ENCODE measurements at regions not wholly inside any gene's neighbourhood (a gene's known extent, or its start where the extent isn't known, plus 50 kb on each side); places are given as distances from the start of the nearest gene placed in this dataset.

DNA sequence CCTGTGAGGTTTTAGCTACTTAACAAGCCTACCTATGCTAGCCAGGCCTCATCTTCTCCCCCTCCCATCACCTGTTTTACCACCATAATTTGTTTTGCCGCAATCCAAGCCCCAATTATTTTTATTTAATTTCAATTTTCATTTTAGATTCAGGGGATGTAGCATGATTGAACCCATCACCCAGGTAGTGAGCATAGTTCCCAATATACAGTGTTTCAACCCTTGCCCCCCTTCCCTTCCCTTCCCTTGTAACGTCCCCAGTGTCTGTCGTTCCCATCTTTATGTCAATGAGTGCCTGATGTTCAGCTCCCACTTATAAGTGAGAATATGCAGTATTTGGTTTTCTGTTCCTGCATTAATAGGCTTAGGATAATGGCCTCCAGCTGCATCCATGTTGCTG, 885.0 kb downstream of the UQCRFS1 start:
- H3K4me3 ChIP-seq (ENCODE audit: low read length), result no peak overlapping the region
- H3K27me3 ChIP-seq (ENCODE audit: insufficient read depth, low read length), result no peaks in the 10 kb centered on the region
- H3K9me3 ChIP-seq (ENCODE audit: low read length), result no peaks in the 10 kb centered on the region
- no peaks in the 10 kb centered on the region for H3K4me1 ChIP-seq (ENCODE audit: insufficient read depth, low read length)
- no peak overlapping the region for H2AFZ ChIP-seq (ENCODE audit: low read depth, low read length)
- no peaks in the 10 kb centered on the region for H3K36me3 ChIP-seq (ENCODE audit: insufficient read depth, low read length)

- Histone ChIP-seq H2AFZ (ENCODE audit: low read depth, low read length) (no peak overlapping the region), H3K27me3 (ENCODE audit: insufficient read depth, low read length) (no peaks in the 10 kb centered on the region), H3K36me3 (ENCODE audit: insufficient read depth, low read length) (no peaks in the 10 kb centered on the region), H3K9me3 (ENCODE audit: low read length) (no peaks in the 10 kb centered on the region), H3K4me1 (ENCODE audit: insufficient read depth, low read length) (no peaks in the 10 kb centered on the region), H3K4me3 (ENCODE audit: low read length) (no peak overlapping the region)
Measured at GRCh38 chr19:28326746-28327145, 886.2 kb downstream of the UQCRFS1 start.

DNA sequence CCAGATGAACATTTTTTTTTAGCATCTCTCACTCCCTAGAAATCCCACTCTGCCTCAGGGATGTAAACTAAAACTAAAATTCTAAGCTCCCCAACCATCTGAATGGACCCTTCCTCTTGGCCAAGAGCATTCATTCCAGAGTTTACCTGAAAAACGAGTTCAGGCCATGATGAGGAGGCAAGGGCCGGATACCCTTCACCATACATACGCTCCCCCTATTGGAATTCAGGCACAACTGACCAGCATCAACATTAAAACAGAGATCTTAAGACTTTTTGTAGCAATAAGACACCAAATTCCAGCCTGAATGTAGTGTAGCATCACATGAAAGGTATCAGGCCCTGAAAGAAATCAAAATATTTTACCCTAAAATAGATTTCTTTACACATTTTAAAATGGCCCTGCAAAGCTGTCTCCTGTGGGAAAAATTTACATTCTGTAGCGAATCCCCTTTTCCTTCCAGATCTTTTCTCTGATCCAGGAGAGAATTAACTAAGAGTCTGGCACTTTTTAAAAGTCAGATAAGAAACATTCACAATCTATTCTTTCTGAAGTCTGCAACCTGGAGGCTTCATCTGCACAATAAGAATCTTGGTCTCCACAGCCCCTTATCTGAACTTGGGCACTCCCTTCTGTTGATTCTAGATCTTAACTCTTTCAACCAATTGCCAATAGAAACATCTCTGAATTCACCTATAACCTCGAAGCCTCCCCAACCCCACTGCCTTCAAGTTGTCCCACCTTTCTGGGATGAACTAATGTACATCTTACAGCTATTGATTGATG, 888.5 kb downstream of the UQCRFS1 start:
- Histone ChIP-seq H3K9me3 (ENCODE audit: low read length) (no peaks in the 10 kb centered on the region), H2AFZ (ENCODE audit: low read depth, low read length) (no peak overlapping the region), H3K4me1 (ENCODE audit: insufficient read depth, low read length) (no peaks in the 10 kb centered on the region), H3K36me3 (ENCODE audit: insufficient read depth, low read length) (no peaks in the 10 kb centered on the region), H3K4me3 (ENCODE audit: low read length) (no peak overlapping the region), H3K27me3 (ENCODE audit: insufficient read depth, low read length) (no peaks in the 10 kb centered on the region)

- Histone ChIP-seq H3K4me1 (ENCODE audit: insufficient read depth, low read length) (no peaks in the 10 kb centered on the region), H3K36me3 (ENCODE audit: insufficient read depth, low read length) (no peaks in the 10 kb centered on the region), H3K27me3 (ENCODE audit: insufficient read depth, low read length) (no peaks in the 10 kb centered on the region), H2AFZ (ENCODE audit: low read depth, low read length) (no peak overlapping the region), H3K4me3 (ENCODE audit: low read length) (no peak overlapping the region), H3K9me3 (ENCODE audit: low read length) (no peaks in the 10 kb centered on the region)
Measured at GRCh38 chr19:28322945-28323344, 890.0 kb downstream of the UQCRFS1 start.

- Histone ChIP-seq H3K9me3 (ENCODE audit: low read length) (no peaks in the 10 kb centered on the region), H3K4me1 (ENCODE audit: insufficient read depth, low read length) (no peaks in the 10 kb centered on the region)
Measured at GRCh38 chr19:28322491-28322890, 890.5 kb downstream of the UQCRFS1 start.

DNA sequence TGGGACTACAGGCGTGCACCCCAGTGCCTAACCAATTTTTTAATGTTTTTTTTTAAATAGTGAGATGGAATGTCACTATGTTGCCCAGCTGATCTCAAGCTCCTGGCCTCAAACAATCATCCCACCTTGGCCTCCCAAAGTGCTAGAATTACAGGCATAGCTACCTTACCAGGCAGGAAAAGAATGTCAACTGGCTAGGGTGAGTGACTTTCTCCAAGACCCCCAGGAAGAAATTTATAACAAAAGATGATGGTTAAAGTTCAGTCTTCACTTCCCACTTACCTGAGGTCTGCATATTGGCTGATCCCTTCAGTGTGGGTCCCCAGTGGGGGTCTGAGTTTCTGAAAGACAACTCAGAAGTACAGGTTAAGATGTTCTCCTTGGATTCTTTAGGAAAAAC, 893.0 kb downstream of the UQCRFS1 start:
- H3K27me3 ChIP-seq (ENCODE audit: insufficient read depth, low read length), result no peaks in the 10 kb centered on the region
- H3K4me1 ChIP-seq (ENCODE audit: insufficient read depth, low read length), result no peaks in the 10 kb centered on the region
- H3K9me3 ChIP-seq (ENCODE audit: low read length), result no peaks in the 10 kb centered on the region
- H3K36me3 ChIP-seq (ENCODE audit: insufficient read depth, low read length), result no peaks in the 10 kb centered on the region
- H2AFZ ChIP-seq (ENCODE audit: low read depth, low read length), result no peak overlapping the region
- no peak overlapping the region for H3K4me3 ChIP-seq (ENCODE audit: low read length)

More at GRCh38 chr19:28322491-28322890, 890.5 kb downstream of the UQCRFS1 start:
- Histone ChIP-seq H3K36me3 (ENCODE audit: insufficient read depth, low read length) (no peaks in the 10 kb centered on the region), H3K4me3 (ENCODE audit: low read length) (no peak overlapping the region), H3K27me3 (ENCODE audit: insufficient read depth, low read length) (no peaks in the 10 kb centered on the region), H2AFZ (ENCODE audit: low read depth, low read length) (no peak overlapping the region)

- Histone ChIP-seq H3K36me3 (ENCODE audit: insufficient read depth, low read length) (no peaks in the 10 kb centered on the region), H3K27me3 (ENCODE audit: insufficient read depth, low read length) (no peaks in the 10 kb centered on the region), H3K9me3 (ENCODE audit: low read length) (no peaks in the 10 kb centered on the region), H3K4me3 (ENCODE audit: low read length) (no peak overlapping the region), H3K4me1 (ENCODE audit: insufficient read depth, low read length) (no peaks in the 10 kb centered on the region), H2AFZ (ENCODE audit: low read depth, low read length) (no peak overlapping the region)
Measured at GRCh38 chr19:28319227-28319626, 893.7 kb downstream of the UQCRFS1 start.

DNA sequence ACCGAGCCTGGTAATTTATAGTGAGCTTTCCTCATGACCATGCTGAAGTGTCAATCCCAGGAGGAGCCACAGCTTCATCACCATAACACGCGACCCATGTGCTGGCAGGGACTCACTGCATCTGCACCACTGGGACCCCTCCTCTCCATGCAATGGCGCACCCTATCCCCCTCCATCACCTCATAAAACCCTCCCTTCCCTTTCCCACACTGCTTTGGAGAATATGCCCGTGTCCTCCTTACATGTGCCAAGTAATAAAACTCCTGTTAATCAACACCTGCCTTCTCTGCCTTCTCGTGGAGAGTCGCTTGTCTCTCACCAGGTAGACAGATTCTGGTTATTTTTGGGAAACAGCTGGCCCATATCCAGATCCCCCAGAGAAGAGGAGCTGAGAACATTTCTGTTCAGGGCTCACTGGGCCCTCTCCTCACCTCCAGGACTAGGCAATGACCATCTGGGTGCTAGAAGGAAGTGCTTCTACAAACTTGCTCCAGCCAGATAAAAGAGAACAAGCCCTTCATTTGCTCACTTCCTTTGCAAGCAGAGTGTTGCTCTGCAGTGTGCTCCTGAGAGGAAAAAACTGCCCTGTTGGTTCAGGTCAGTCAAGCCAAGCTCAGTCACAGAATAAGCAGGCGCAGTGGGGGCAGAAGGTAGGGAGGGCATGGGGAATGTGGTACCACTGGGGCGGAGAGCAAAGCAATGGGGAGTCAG, 894.3 kb downstream of the UQCRFS1 start:
- H3K4me1 ChIP-seq (ENCODE audit: insufficient read depth, low read length), result no peaks in the 10 kb centered on the region
- no peak overlapping the region for H3K4me3 ChIP-seq (ENCODE audit: low read length)
- H3K9me3 ChIP-seq (ENCODE audit: low read length), result no peaks in the 10 kb centered on the region
- H3K27me3 ChIP-seq (ENCODE audit: insufficient read depth, low read length), result no peaks in the 10 kb centered on the region
- no peak overlapping the region for H2AFZ ChIP-seq (ENCODE audit: low read depth, low read length)
- H3K36me3 ChIP-seq (ENCODE audit: insufficient read depth, low read length), result no peaks in the 10 kb centered on the region

DNA sequence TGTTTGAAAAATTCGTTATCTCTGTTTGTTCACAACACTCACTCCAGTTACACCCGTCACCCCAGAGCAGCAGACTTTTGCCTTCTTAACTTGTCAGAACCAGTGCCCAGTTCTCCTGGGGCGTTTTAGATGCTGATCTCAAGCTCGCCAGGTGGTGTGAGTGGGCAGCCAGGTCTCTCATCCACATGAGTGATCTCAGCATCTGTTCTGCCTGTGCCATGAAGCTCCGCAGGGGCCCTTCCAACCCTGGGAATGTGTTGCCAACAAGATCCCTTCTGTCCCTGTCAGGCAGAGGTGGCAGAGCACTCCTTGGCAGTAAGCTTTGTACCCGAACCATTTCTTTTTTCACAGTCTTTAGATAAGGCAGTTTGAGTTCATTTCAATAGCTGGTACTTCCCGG, 896.5 kb downstream of the UQCRFS1 start:
- Histone ChIP-seq H3K4me1 (ENCODE audit: insufficient read depth, low read length) (no peaks in the 10 kb centered on the region), H2AFZ (ENCODE audit: low read depth, low read length) (no peak overlapping the region), H3K27me3 (ENCODE audit: insufficient read depth, low read length) (no peaks in the 10 kb centered on the region), H3K4me3 (ENCODE audit: low read length) (no peak overlapping the region), H3K9me3 (ENCODE audit: low read length) (no peaks in the 10 kb centered on the region), H3K36me3 (ENCODE audit: insufficient read depth, low read length) (no peaks in the 10 kb centered on the region)

- Histone ChIP-seq H3K27me3 (ENCODE audit: insufficient read depth, low read length) (no peaks in the 10 kb centered on the region), H3K9me3 (ENCODE audit: low read length) (no peaks in the 10 kb centered on the region), H3K4me3 (ENCODE audit: low read length) (no peak overlapping the region), H3K4me1 (ENCODE audit: insufficient read depth, low read length) (no peaks in the 10 kb centered on the region), H2AFZ (ENCODE audit: low read depth, low read length) (no peak overlapping the region), H3K36me3 (ENCODE audit: insufficient read depth, low read length) (no peaks in the 10 kb centered on the region)
Measured at GRCh38 chr19:28314756-28315155, 898.2 kb downstream of the UQCRFS1 start.

DNA sequence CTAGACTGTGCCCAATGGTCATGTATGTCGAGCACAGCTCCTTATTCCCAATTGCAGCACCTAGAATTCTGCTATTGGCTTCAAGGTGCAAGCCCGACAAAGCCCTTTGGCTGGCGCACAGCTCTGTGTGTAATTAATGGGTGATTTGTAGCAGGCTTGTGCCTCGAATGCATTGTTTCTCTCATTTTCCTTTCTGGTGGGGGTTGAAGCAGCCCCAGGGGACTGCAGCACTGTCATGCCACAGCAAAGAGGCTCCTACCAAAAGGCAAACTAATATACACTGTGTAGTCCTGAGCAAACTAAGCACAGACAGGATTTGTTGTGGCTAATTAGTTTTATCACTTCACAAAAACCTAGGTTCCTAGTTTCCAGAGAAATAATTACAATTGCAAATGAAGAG, 898.7 kb downstream of the UQCRFS1 start:
- no peak overlapping the region for H2AFZ ChIP-seq (ENCODE audit: low read depth, low read length)
- H3K4me3 ChIP-seq (ENCODE audit: low read length), result no peak overlapping the region
- H3K36me3 ChIP-seq (ENCODE audit: insufficient read depth, low read length), result no peaks in the 10 kb centered on the region
- no peaks in the 10 kb centered on the region for H3K9me3 ChIP-seq (ENCODE audit: low read length)
- H3K4me1 ChIP-seq (ENCODE audit: insufficient read depth, low read length), result no peaks in the 10 kb centered on the region
- H3K27me3 ChIP-seq (ENCODE audit: insufficient read depth, low read length), result no peaks in the 10 kb centered on the region

GRCh38 chr19:28313633-28314032, 899.3 kb downstream of the UQCRFS1 start:
- no peaks in the 10 kb centered on the region for H3K36me3 ChIP-seq (ENCODE audit: insufficient read depth, low read length)
- no peaks in the 10 kb centered on the region for H3K9me3 ChIP-seq (ENCODE audit: low read length)
- no peak overlapping the region for H2AFZ ChIP-seq (ENCODE audit: low read depth, low read length)
- no peak overlapping the region for H3K4me3 ChIP-seq (ENCODE audit: low read length)
- H3K27me3 ChIP-seq (ENCODE audit: insufficient read depth, low read length), result no peaks in the 10 kb centered on the region
- no peaks in the 10 kb centered on the region for H3K4me1 ChIP-seq (ENCODE audit: insufficient read depth, low read length)

- Histone ChIP-seq H2AFZ (ENCODE audit: low read depth, low read length) (no peak overlapping the region), H3K4me3 (ENCODE audit: low read length) (no peak overlapping the region), H3K36me3 (ENCODE audit: insufficient read depth, low read length) (no peaks in the 10 kb centered on the region)
Measured at GRCh38 chr19:28312269-28312668, 900.7 kb downstream of the UQCRFS1 start.

More at GRCh38 chr19:28312269-28312668, 900.7 kb downstream of the UQCRFS1 start:
- no peaks in the 10 kb centered on the region for H3K27me3 ChIP-seq (ENCODE audit: insufficient read depth, low read length)
- no peaks in the 10 kb centered on the region for H3K9me3 ChIP-seq (ENCODE audit: low read length)
- H3K4me1 ChIP-seq (ENCODE audit: insufficient read depth, low read length), result no peaks in the 10 kb centered on the region

Measured in neuron (in vitro differentiated cells).